ENCODE measurements at regions not wholly inside any gene's neighbourhood (a gene's known extent, or its start where the extent isn't known, plus 50 kb on each side); places are given as distances from the start of the nearest gene placed in this dataset.

- TF ChIP-seq, protein P1, sequence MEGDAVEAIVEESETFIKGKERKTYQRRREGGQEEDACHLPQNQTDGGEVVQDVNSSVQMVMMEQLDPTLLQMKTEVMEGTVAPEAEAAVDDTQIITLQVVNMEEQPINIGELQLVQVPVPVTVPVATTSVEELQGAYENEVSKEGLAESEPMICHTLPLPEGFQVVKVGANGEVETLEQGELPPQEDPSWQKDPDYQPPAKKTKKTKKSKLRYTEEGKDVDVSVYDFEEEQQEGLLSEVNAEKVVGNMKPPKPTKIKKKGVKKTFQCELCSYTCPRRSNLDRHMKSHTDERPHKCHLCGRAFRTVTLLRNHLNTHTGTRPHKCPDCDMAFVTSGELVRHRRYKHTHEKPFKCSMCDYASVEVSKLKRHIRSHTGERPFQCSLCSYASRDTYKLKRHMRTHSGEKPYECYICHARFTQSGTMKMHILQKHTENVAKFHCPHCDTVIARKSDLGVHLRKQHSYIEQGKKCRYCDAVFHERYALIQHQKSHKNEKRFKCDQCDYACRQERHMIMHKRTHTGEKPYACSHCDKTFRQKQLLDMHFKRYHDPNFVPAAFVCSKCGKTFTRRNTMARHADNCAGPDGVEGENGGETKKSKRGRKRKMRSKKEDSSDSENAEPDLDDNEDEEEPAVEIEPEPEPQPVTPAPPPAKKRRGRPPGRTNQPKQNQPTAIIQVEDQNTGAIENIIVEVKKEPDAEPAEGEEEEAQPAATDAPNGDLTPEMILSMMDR (IDR thresholded peaks at IDR 0.05; ENCODE audit: extremely low read depth in 1 of 2, insufficient read depth in 1 of 2, low read depth in 1 of 2, low read length in 2 of 2) = no peak
- TF ChIP-seq MYC (IDR thresholded peaks at IDR 0.05; ENCODE audit: low read depth, low read length) (no peak), GATA2 (IDR thresholded peaks at IDR 0.05; ENCODE audit: insufficient read depth, insufficient read length, low read depth, low read length) (no peak), POLR2AphosphoS5 (IDR thresholded peaks at IDR 0.05; ENCODE audit: insufficient read depth, low read depth, low read length) (no peak), EZH2 (IDR thresholded peaks at IDR 0.05; ENCODE audit: borderline replicate concordance, low read depth, low read length, severe bottlenecking) (peak; percentile 55), POLR2A (IDR thresholded peaks at IDR 0.05; ENCODE audit: low read depth, low read length) (no peak), JUN (IDR thresholded peaks at IDR 0.05; ENCODE audit: borderline replicate concordance, insufficient read depth, insufficient read length, low read depth) (no peak), FOS (IDR thresholded peaks at IDR 0.05; ENCODE audit: borderline replicate concordance, insufficient read depth, low read length) (no peak)
- TF ChIP-seq, protein P2, sequence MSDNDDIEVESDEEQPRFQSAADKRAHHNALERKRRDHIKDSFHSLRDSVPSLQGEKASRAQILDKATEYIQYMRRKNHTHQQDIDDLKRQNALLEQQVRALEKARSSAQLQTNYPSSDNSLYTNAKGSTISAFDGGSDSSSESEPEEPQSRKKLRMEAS (IDR thresholded peaks at IDR 0.05; ENCODE audit: insufficient read depth, insufficient read length) = no peak
Measured at GRCh38 chr3:72288955-72289691, 504.2 kb upstream of the PROK2 start.

Data from endothelial cell of umbilical vein (primary cell).